HG02870 (cell line): ENCODE measurements at regions not wholly inside any gene's neighbourhood (a gene's known extent, or its start where the extent isn't known, plus 50 kb on each side); places are given as distances from the start of the nearest gene placed in this dataset.
"Not testable (repeated sequence)": the region's sequence is repeated elsewhere in the genome, so short reads cannot be mapped to it uniquely, and the experiment has no call there.

ENCODE experiments used
- ATAC-seq: cut with Tn5 transposase; IDR thresholded peaks from one replicate; pipeline ENCODE4 v1.9.1; 2021; ENCODE audit warnings: mild to moderate bottlenecking, moderate library complexity; ENCODE audit not compliant: unreplicated experiment

GRCh38 chr16:63896383-63897109 is 1225.3 kb downstream of the CDH11 start:
- no peak for ATAC-seq

- ATAC-seq: no peak
Measured at GRCh38 chr16:63890723-63891122, 1231.1 kb downstream of the CDH11 start.

DNA sequence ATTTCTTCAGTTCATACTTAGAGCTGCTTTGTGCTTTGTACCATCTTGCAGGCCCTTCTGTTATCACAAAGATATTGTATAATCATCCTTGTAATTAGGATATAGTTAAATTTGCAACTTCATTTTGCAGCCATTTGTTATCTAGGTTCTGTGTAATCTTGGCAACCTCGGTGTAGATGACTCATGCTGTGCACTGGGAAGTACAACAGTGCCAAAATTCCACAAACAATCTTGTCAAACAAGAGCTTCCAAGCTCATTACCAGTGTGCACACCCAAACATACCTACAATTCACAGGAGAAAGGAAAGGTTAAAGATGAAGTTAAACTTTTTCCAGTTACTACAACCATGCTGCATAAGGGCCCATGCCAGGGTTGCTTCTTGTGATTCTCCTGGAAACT is 1231.8 kb downstream of the CDH11 start:
- no peak for ATAC-seq

DNA sequence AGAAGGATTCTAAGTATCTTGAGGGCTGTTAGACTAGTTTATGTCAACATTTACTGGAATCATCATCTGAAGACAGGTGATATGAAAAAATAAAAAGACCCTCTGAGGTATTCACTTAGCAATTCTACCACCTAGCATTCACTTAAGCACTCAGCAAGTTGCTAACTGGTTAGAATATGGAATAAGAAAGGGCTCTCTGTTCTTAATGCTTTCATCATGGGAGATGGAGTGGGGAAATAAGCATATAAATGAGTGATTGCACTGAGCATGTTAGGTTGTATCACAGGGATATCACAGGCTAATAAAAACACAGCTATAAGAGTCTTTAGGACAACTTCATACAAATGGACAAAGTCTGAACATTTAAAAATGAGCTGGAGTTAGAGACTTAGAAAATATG is 1238.8 kb downstream of the CDH11 start:
- no peak for ATAC-seq

DNA sequence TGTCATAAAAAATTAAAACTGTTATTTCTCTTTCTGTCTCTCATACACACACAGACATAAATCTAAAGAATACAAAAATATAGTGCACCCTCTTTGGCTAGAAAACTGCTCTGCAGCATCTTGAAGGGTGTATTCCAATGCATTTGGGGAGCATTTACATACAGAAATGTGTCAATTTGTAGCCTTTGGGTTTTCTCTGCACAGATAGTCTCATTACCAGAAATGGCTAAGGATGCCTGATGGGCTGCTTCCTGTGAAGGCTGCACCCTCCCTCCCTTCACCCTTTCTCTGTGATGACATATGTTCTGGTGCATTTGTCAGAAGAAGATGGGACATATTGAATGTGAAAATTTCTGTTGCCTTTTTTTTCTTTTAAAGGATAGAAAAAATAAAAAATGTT is 1239.3 kb downstream of the CDH11 start:
- ATAC-seq: no peak

DNA sequence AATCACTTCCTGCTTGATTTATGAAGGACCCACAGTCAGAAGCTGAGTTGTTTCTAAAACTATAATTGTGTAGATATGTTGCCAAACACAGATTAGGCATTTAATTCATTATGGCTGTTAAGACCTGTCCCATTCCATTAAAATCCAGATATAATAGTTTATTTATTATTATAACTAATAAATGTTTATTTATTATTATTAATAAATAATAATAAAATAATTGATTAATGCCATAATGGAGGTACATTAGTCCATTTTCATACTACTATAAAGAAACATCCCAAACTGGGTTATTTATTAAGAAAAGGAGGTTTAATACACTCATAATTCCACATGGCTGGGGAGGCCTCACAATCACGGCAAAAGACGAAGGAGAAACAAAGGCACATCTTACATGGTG is 1240.9 kb downstream of the CDH11 start:
- no peak for ATAC-seq

GRCh38 chr16:63877401-63877800 is 1244.5 kb downstream of the CDH11 start:
- ATAC-seq: no peak

DNA sequence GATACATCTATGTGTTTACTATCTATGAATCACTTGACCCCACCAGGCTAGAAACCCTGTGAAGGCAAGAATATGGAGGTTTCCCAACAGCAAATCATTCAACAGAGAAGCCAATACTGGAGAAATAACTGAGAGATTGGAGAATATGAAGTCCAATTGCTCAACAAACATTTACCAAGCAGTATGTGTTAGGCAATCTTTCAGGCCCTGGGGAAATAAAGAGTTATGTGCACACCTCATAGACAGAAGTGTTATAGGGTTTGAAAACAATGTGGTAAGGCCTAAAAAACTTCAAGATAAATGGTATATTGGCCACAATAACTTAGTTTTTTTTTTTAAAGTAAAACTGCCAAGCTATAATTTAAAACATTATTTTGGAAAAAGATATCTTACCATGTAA is 1245.8 kb downstream of the CDH11 start:
- no peak for ATAC-seq

DNA sequence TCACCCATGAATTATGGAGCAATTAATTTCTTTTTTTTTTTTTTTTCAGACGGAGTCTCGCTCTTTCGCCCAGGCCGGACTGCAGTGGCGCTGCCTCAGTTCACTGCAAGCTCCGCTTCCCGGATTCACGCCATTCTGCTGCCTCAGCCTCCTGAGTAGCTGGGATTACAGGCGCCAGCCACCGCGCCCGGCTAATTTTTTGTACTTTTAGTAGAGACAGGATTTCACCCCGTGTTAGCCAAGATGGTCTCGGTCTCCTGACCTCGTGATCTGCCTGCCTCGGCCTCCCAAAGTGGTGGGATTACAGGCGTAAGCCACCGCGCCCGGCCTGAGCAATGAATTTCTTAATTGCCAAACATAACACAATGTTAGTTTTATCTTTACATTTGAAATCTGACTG is 1261.2 kb downstream of the CDH11 start:
- ATAC-seq: not testable (repeated sequence)

GRCh38 chr16:63856537-63856936 is 1265.3 kb downstream of the CDH11 start:
- ATAC-seq: no peak

DNA sequence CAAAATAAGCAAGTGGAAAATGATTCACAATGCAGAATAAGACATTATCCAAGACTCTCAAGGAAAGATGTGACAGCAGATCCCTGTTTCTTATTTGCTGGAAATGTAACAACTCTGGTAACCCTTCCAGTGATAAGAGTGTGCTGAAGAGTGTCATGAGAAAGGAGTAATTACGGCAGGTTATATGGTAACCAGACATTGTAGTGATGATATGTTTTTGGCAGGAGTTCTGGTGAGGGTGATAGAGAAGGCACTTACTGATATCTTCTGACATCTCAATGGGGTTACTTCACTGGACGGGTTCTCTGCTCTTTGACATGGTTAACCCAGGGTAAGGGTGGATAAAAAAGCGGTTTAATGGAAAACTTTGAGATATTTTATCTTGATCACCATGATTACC is 1270.9 kb downstream of the CDH11 start:
- no peak for ATAC-seq

GRCh38 chr16:63841271-63841670 is 1280.6 kb downstream of the CDH11 start:
- no peak for ATAC-seq

DNA sequence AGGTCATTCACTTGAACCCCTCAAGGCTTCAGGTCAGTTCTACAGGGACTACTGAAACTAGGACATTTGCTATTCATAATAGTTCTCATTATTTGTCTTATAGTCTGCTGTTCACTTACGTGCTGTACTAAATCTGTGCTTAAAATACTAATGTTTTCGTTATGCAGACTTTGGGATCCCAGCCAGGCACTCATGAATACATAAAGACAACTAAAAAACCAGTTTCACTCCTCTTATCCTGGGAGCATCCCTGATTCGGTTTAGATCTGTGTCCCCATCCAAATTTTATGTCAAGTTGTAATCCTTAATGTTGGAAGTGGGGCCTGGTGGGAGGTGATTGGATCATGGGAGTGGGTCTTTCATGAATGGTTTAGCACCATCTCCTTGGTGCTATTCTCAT is 1291.8 kb downstream of the CDH11 start:
- ATAC-seq: no peak

DNA sequence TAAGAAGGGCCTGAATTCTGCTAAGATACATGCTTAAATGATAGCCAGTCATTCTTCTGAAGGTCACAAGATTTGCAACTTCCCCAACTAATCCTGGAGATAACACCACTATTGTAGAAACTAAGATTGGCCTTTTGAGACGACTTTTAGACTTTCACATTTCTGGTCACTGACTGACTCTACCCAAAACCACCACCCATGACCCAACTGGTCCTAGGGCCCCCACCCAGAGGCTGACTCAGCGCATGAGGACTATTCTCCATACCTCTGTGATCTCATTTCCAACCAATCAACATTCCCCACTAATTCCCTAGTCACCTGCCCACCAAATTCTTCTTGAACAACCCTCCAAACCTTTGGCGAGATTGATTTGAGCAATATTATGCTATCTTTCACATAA is 1299.0 kb downstream of the CDH11 start:
- no peak for ATAC-seq

DNA sequence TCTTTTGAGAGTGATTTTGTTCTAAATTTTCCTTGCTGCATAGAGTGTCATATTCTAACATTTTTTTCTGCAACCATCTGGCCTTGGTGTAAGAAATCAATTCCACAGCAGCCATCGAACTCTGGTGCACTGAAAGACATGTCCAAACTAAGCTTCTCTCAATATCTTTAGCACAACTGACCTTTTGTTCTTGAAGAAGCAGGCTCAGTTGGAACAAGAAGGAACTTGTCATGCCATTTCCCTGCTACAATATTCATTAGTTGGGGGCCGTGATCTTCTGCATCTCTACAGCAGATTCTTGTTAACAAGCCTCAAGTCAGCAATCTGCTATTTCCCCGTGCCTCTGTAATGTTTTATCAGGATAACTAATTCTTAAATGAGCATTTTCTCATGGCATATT is 1305.6 kb downstream of the CDH11 start:
- no peak for ATAC-seq

- ATAC-seq: no peak
Measured at GRCh38 chr16:63813862-63814261, 1308.0 kb downstream of the CDH11 start.

DNA sequence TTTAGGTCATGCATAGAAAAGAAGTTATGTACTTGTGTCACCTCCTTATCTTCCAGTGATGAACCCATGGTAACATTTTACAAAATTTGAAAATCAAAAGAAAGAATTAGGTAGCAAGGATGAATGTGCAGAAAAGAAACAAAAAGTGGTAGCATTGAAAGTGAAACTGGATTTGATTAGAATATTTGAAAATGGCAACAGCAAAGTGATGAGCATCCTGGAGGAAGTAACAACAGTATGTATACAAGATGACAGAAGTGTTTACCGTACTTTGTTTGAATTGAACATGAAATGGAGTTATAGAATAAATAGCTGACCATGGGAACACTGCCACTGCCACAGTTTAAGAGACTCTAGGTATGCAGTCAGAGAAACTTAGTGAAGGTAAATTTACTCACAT is 1313.1 kb downstream of the CDH11 start:
- ATAC-seq: no peak

DNA sequence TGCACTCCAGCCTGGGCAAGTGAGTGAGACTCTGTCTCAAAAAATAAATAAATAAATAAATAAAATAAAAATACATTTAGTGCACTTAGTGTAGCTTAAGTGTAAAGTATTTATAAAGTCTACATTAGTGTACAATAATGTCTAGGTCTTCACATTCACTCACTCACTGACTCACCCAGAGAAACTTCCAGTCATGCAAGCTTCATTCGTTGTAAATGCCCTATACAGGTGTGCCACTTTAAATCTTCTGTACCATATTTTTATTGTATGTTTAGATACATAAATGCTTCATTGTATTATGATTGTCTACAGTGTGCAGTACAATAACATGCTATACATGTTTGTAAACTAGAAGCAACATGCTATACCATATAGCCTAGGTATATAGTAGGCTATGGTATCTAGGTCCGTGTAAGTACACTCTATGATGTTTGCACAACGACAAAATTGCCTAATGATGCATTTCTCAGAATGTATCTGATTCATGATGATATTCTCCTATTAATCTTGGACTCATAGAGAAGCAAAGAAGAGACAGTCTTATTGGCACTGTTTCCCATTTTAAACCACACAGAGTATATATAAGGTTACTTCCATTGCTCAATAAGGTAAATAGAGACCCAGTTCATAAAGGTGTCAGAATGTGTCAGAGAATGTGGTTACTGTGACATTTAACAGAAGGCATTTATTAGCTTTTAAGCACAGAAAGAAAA is 1314.9 kb downstream of the CDH11 start:
- no peak for ATAC-seq

DNA sequence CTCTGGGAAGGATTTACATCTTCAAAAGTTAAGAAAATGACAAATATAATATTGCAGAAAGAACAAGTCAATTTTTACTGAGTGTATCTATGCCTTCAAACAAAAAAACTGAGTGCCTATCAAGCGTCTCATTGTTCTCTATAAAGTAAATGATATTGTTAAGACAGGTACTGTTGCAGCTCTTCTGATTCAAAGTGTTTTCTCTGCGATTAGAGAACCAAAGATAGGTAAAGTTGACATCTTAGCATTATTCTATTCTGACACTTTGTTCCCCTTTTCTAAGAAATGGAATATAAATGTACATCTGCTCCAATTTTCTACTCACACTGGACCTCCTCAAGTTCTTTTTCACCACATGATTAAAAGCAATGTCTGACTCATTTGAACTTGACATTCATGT is 1317.7 kb downstream of the CDH11 start:
- no peak for ATAC-seq

GRCh38 chr16:63789603-63790002 is 1332.3 kb downstream of the CDH11 start:
- no peak for ATAC-seq

DNA sequence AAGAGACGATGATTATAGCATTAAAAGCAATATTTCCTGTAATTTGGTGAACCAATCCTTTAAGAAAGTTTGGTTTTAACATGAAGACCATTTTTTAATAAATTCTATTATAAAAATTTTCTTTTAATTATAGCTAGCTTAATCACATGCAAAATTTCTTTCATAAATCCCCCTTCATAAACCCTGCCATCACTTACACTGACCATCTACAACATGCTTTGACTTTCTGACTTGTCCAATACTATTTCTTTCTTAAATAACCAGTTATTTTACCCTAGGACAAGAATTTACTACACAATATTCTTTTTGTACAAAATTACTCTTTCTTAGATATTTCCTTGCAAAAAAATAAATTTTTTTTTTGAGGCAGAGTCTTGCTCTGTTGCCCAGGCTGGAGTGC is 1334.8 kb downstream of the CDH11 start:
- no peak for ATAC-seq

GRCh38 chr16:63785170-63785569 is 1336.7 kb downstream of the CDH11 start:
- no peak for ATAC-seq

DNA sequence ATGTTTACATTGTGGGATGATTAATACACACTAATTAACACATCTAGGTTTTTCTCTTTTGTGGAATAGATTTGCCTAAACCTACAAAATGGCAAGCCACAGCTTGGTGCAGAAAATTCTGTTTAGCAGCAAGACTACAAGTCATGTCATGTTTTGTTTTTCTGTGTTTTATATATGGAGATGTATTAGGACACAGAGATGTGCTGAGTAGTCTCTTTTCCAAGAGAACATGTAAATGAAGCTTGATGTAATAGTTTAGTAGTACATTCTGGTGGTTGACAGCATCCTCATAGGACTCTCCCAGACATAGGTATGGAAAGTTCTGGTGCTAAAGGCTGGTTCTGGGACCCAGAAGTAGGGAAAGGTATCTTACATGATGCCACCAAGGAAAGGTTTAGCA is 1345.4 kb downstream of the CDH11 start:
- ATAC-seq: no peak
